Gastroesophageal sphincter (tissue), 3 donors: ENCODE measurements at regions not wholly inside any gene's neighbourhood (a gene's known extent, or its start where the extent isn't known, plus 50 kb on each side); places are given as distances from the start of the nearest gene placed in this dataset.
"Not testable (repeated sequence)": the region's sequence is repeated elsewhere in the genome, so short reads cannot be mapped to it uniquely, and the experiment has no call there.

ENCODE experiments used
- EP300 ChIP-seq: sonication (generic); formaldehyde crosslinking; IDR thresholded peaks from one replicate; pipeline ENCODE4 v1.6.1; 2017; ENCODE audit warnings: antibody characterized with exemption, mild to moderate bottlenecking
- POLR2A ChIP-seq, 2 donors: fragments of 450-650 bp; IDR thresholded peaks; one replicate each; pipeline ENCODE4 v1.6.1; 2017; ENCODE audit warnings: antibody characterized with exemption in 2 of 2, mild to moderate bottlenecking in 2 of 2, moderate library complexity in 1 of 2
- POLR2AphosphoS5 ChIP-seq: sonication (generic); formaldehyde crosslinking; IDR thresholded peaks from one replicate; pipeline ENCODE4 v1.6.1; 2017; ENCODE audit warnings: antibody characterized with exemption
- TF ChIP-seq, protein P1 (sequence below), 4 experiments: fragments of 200-600 bp in 2 of 4; fragments of 450-650 bp in 2 of 4; sonication (generic) in 1 of 4; IDR thresholded peaks; one replicate each; pipeline ENCODE4 v1.5.1; 2017 to 2019; ENCODE audit warnings: antibody characterized with exemption in 4 of 4, mild to moderate bottlenecking in 2 of 4, moderate library complexity in 2 of 4

DNA sequence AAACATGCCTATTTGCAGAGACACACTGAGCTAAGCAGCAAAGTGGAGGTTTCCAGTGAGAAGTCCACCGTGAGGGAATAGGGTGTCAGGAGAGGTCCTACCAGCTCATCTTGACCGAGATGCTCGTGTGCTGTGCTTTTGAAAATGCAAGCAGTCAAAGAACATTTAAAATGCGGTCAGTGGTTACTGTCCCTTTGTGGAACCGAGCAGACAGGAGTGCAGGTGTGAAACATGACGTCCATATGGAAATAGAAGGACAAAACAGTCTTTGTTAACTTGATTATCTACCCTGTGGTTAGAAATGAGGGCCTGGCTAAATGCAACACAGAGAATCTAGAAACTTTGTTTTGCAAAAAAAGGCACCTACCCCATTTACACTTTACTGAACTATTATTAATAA, 473.3 kb downstream of the SPATA31A6 start:
- TF ChIP-seq, protein P1, sequence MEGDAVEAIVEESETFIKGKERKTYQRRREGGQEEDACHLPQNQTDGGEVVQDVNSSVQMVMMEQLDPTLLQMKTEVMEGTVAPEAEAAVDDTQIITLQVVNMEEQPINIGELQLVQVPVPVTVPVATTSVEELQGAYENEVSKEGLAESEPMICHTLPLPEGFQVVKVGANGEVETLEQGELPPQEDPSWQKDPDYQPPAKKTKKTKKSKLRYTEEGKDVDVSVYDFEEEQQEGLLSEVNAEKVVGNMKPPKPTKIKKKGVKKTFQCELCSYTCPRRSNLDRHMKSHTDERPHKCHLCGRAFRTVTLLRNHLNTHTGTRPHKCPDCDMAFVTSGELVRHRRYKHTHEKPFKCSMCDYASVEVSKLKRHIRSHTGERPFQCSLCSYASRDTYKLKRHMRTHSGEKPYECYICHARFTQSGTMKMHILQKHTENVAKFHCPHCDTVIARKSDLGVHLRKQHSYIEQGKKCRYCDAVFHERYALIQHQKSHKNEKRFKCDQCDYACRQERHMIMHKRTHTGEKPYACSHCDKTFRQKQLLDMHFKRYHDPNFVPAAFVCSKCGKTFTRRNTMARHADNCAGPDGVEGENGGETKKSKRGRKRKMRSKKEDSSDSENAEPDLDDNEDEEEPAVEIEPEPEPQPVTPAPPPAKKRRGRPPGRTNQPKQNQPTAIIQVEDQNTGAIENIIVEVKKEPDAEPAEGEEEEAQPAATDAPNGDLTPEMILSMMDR (IDR thresholded peaks at IDR 0.05), result not testable (repeated sequence)
- not testable (repeated sequence) for TF ChIP-seq POLR2A (IDR thresholded peaks at IDR 0.05); POLR2AphosphoS5; EP300
